Tongue (tissue), 1 donor: ENCODE measurements at regions not wholly inside any gene's neighbourhood (a gene's known extent, or its start where the extent isn't known, plus 50 kb on each side); places are given as distances from the start of the nearest gene placed in this dataset.
"Not testable (repeated sequence)": the region's sequence is repeated elsewhere in the genome, so short reads cannot be mapped to it uniquely, and the experiment has no call there.

Source experiments
- DNase-seq: peaks from one replicate; pipeline ENCODE4 v3.0.0-alpha.2; 2015

DNA sequence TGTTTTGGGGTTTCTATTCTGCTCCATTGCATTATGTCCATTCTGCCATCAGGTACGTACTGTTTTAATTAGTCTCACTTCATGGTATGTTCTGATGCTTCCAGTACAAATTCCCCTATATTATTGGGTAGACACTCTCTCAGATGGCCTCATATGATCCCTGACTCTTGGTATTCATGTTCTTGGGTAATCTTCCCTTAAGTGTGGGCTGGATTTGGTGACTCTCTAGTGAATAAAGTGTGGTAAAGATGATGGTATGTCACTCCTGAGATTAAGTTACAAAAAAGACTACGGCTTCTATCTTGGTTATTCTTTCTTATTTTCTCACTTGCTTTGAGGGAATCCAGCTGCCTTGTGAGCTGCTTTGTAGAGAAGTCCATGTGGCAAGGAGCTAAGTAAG is 89.6 kb upstream of the TBC1D5 start:
- no peak for DNase-seq

DNA sequence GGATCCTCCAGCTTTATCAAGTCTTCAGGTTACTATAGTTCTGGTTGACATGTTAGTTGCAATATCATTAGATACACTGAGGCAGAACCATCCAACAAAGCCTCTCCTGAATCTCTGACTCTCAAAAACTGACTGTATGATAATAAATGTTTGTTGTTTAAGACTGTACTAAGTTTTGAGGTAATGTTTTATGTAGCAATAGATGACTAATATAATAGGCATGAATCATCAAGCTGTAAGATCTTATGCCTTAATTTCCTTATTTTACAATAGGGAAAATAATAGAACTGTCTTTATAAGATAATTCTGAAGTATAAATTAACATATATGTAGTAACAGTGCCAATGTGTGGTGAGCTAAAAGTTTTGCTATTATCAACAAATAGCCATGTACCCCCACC is 88.9 kb upstream of the TBC1D5 start:
- no peak for DNase-seq

DNA sequence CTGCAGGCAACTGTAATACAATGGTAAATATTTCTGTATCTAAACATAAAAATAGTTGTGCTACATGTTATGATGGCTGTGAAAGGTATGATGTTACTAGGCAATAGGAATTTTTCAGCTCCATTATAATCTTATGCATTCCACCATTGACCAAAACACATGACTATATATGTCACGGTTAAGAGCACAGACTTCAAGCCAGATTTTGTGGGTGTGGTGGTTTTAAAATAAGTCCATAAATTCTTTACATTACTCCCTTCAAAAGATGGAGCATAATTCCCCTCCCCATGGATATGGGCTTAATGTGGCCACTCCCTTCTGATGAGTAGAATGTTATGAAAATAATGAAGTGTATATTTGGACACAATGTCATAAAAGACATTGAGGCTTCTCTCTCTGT is 88.4 kb upstream of the TBC1D5 start:
- no peak for DNase-seq

DNA sequence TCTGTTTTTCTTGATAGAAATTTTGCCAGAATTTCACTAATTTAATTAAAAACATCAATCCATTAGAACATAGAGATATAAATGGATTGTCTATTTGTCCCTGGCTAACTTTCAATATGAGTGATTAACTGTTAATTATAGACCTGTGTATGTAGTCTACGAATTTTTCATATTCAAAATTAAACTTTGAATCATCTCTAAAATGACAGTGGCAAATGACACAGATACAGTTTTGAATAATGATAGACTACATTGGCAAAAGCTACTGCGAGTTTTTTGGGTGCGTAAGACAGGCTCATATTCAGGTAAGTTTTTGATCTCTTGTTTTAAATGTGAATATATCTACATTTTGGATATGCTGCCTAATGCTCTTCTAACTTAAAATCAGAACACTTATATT is 86.0 kb upstream of the TBC1D5 start:
- no peak for DNase-seq

DNA sequence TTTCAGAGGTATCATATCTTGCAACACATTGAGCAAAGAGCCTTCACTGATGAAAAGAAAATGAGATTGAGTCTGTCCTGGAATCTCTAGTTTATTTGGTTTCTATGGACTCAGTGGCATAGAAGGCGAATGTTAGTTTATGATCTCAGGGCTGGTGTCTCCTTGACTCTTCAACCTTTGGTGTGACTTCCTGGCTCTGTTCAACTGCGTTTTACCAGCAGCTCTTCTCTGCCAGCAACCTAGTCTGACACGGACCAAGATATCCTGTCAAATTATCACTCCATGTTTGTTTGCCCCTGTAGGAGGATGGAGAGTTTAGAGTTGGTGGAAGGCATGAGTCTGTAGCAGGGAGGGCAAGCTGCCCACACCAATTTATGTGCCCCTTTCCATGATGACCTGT is 82.9 kb upstream of the TBC1D5 start:
- no peak for DNase-seq

DNA sequence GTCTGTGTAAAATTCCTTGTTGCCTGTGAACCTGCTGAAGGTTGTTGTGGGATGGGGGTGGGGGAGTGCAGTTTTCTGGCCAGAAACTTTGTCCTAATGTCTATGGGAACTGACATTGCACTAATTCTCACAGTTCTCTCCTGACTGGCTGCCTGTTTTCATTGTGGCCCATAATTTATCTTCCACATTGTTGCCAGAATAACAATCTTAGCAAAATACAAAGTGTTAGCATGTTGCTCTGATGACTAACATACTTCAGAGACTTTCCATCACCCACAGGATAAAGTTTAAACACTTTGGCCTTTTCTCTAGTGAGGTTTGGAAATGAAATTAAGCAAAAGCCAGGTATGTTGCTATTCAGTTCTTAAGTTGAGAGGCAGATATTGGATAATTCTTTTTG is 81.4 kb upstream of the TBC1D5 start:
- DNase-seq: no peak

DNA sequence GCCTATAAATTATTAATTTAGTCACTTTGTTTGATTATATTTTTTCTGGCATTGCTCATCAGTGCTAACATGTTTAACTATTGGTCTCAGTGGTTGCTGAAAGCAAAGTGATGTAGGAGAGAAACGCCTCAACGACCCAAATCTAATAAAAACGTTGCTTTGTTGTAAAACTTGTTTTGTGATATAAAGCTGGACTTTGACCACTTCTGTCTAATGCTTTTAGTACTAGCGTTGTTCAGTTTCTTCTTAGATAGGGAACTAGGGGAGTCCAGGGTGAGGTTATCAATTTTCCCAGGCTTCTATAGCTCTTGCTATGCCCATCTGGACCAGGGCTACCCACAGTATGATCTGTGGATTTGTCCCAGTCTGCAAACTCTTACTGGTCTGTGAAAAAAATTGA is 80.6 kb upstream of the TBC1D5 start:
- no peak for DNase-seq

GRCh38 chr3:17820704-17821103 is 78.3 kb upstream of the TBC1D5 start:
- no peak for DNase-seq

- no peak for DNase-seq
Observed at GRCh38 chr3:17820275-17820674, 77.8 kb upstream of the TBC1D5 start.

- not testable (repeated sequence) for DNase-seq
Observed at GRCh38 chr3:17817973-17818372, 75.5 kb upstream of the TBC1D5 start.

DNA sequence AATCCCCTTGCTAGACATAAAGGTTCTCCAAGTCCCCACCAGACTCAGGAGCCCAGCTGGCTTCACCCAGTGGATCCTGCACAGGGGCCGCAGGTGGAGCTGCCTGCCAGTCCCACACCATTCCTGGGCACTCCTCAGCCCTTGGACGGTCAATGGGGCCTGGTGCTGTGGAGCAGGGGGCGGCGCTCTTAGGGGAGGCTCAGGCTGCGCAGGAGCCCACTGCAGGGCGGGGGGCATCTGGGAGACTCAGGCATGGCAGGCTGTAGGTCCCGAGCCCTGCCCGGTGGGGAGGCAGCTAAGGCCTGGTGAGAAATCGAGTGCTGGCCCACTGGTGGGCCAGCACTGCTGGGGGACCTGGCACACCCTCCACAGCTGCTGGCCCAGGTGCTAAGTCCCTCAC is 75.1 kb upstream of the TBC1D5 start:
- DNase-seq: no peak

- not testable (repeated sequence) for DNase-seq
Observed at GRCh38 chr3:17816839-17817238, 74.4 kb upstream of the TBC1D5 start.

- not testable (repeated sequence) for DNase-seq
Observed at GRCh38 chr3:17812328-17812727, 69.9 kb upstream of the TBC1D5 start.

GRCh38 chr3:17811646-17812045 is 69.2 kb upstream of the TBC1D5 start:
- DNase-seq: no peak

DNA sequence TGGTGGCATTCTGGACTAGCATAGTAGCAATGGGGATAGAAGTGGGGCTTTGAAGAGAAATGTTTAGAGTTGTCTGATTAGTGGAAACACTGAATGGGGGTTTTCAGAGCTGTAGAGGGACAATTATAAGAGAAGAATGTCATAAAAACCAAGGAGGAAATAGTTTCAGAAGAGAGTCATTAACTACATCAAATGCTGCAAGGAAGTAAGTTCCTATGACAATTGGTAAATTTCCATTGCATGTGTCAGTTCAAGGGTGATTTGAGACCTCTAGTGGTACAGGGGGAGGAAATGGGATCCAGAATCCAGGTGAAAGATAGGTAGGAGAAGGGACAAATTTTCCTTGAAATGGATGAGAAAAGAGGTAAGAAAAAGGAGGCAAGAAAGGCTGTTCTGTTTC is 68.3 kb upstream of the TBC1D5 start:
- no peak for DNase-seq

- no peak for DNase-seq
Observed at GRCh38 chr3:17808994-17809393, 66.6 kb upstream of the TBC1D5 start.

DNA sequence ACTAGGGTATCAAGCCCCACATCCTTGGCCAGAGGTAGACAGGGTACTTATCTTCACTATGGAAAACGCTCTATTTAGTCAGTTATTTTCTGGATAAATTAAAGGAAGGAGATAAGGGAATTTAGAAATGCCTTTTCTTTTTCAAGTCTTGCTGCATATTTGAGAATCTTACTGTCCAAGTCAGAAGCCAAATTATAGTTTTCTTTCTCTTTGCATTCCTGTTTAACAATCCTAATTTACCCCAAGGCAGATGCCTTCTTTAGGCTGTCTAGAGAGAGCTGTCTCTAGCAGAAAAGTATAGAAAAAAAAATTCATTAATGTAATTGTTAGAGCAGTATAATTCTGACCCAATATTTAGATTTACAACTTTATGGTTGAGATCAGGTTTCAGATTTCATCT is 64.4 kb upstream of the TBC1D5 start:
- no peak for DNase-seq

DNA sequence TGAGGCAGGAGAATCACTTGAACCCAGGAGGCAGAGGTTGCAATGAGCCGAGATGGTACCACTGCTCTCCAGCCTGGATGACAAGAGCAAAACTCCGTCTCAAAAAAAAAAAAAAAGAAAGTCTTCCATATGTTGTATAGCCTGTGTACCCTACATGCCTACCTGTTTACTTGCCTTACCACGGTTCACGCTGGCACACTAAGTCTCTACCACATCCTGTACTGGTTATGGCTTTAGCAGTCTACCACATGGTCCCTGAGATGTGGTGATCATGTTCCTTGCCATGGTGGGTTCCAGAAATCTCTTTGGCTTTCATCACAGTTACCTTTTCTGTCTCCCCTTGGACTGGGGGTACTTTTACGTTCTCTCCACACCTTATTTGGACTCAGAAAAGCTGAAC is 63.8 kb upstream of the TBC1D5 start:
- DNase-seq: no peak

- no peak for DNase-seq
Observed at GRCh38 chr3:17805461-17805940, 63.1 kb upstream of the TBC1D5 start.

- no peak for DNase-seq
Observed at GRCh38 chr3:17802950-17803349, 60.5 kb upstream of the TBC1D5 start.

- no peak for DNase-seq
Observed at GRCh38 chr3:17801131-17801530, 58.7 kb upstream of the TBC1D5 start.

DNA sequence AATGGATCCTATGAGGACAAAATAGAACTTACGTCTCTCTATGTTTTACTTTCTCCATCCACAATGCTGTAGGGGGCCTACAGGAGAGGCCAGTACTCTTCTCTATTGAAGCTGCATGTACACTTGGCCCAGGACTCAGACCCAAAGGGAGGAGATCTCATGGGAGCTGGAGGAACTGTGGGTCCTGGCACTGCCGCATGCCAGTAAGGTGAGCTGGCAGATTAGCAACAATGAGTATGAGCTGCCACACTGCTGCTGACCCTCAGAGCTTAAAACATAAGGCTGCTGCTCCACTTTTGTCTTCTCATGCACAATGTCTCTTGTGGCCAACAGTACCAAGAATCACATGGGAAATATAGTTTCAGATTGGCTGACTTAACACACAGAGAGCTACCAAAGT is 57.8 kb upstream of the TBC1D5 start:
- DNase-seq: no peak

- DNase-seq: no peak
Observed at GRCh38 chr3:17799312-17799711, 56.9 kb upstream of the TBC1D5 start.

GRCh38 chr3:17798000-17798399 is 55.6 kb upstream of the TBC1D5 start:
- no peak for DNase-seq

- no peak for DNase-seq
Observed at GRCh38 chr3:17795711-17796110, 53.3 kb upstream of the TBC1D5 start.

DNA sequence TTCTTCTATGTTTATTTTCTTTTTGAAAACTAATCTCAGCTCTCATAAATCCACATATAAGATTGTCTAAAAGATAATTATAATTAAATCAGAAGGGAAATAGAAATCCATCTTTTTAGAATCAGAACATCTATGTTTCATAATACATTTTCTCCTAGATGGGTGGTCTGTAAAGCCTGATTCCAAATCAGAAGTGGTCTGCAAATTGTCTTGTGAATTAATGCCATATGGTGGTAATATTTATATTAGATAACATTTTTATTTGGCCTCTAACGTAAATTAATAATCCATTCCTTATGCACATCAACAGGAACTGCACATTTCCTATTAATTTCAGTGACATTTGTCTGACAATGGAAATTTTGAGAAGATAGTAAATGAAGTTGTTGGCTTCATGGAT is 52.8 kb upstream of the TBC1D5 start:
- no peak for DNase-seq
